Kidney epithelial cell (primary cell): ENCODE measurements at regions not wholly inside any gene's neighbourhood (a gene's known extent, or its start where the extent isn't known, plus 50 kb on each side); places are given as distances from the start of the nearest gene placed in this dataset.

Experiments used
- DNase-seq: peaks from one replicate; pipeline ENCODE4 v3.0.0-alpha.2; 2010; ENCODE audit warnings: low read depth
- H3K27me3 ChIP-seq: 2 replicates; pipeline ENCODE4 v1.6.0; 2011; ENCODE audit warnings: low read length; ENCODE audit not compliant: control insufficient read depth, insufficient read depth
- H3K36me3 ChIP-seq: 2 replicates; pipeline ENCODE4 v1.5.1; 2011; ENCODE audit warnings: low read length; ENCODE audit not compliant: control insufficient read depth, insufficient read depth
- H3K4me3 ChIP-seq: 2 replicates; pipeline ENCODE4 v1.5.1; 2011; ENCODE audit warnings: low read depth, mild to moderate bottlenecking, control low read depth, low read length
- CTCF ChIP-seq: IDR thresholded peaks from 2 replicates; pipeline ENCODE4 v1.5.1; 2011; ENCODE audit warnings: mild to moderate bottlenecking, moderate library complexity, low read length, control low read depth, inconsistent platforms; ENCODE audit not compliant: insufficient read depth, poor library complexity, severe bottlenecking

DNA sequence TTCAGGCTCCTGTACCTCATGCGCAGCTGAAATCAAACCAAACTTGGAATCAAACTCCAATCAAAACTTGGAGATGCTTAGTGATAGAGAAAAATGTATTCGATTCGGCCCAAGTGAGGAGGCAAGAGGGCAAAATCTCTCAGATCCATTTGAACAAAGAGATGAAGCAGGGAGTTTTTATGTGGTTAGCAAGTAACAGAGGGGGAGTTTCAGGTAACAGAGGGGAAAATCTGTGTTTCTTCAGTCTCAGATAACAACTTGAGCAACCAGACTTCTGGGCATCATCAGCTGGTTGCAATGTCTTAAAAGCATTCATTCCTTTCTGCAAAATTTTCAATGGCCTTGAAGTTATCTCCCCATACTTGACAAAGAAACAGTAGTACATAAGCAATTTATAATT lies 245.1 kb upstream of the AVPR1A start:
- no peak overlapping the region for H3K4me3 ChIP-seq
- H3K36me3 ChIP-seq, result no peaks in the 10 kb centered on the region
- DNase-seq, result no peak
- no peak for TF ChIP-seq CTCF
- H3K27me3 ChIP-seq, result no peaks in the 10 kb centered on the region

GRCh38 chr12:63394983-63395382 lies 244.0 kb upstream of the AVPR1A start:
- no peaks in the 10 kb centered on the region for H3K27me3 ChIP-seq

GRCh38 chr12:63394349-63394748 lies 243.3 kb upstream of the AVPR1A start:
- DNase-seq, result no peak

More at GRCh38 chr12:63394983-63395382, 244.0 kb upstream of the AVPR1A start:
- no peak for TF ChIP-seq CTCF
- no peak overlapping the region for H3K4me3 ChIP-seq
- H3K36me3 ChIP-seq, result no peaks in the 10 kb centered on the region
- DNase-seq, result no peak

DNA sequence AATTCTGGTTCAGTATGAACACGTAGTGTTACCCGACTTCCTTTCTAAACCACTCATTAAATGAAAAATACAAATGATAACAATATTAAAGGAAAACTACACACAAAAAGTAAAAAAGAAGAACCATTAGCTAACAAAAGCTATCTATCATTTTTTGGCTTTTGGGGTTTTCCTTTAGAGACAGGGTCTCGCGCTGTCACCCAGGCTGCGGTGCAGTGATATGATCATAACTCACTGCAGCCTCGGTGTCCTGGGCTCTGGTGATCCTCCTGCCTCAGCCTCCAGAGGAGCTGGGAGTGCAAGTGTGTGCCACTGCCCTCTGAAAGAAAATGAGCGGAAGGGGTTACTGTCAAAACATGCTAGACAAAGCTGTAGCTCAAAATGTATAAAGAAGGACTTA lies 238.2 kb upstream of the AVPR1A start:
- H3K27me3 ChIP-seq, result no peaks in the 10 kb centered on the region
- H3K36me3 ChIP-seq, result no peaks in the 10 kb centered on the region
- DNase-seq, result no peak

More at GRCh38 chr12:63394349-63394748, 243.3 kb upstream of the AVPR1A start:
- H3K36me3 ChIP-seq, result no peaks in the 10 kb centered on the region
- H3K4me3 ChIP-seq, result no peak overlapping the region
- no peak for TF ChIP-seq CTCF
- no peaks in the 10 kb centered on the region for H3K27me3 ChIP-seq

DNA sequence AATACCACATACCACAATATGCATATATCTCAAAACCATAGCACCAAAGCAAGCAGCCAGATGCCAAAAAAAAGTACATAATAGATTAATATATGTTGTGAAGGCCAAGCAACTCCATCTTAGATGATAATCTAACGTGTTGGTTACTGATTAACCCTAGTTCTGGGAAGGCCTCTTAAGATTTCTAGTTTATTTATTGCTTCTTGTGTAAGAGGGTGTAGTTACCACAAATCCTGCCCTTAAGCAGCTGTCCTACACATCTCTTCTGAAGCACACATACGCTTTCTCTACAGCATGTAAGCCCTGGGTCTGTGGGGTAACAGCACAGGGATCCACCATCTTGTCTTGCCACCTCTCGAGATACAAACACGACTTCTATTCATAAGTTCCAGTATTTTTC lies 236.8 kb upstream of the AVPR1A start:
- peak; percentile 14 for DNase-seq
- no peaks in the 10 kb centered on the region for H3K27me3 ChIP-seq
- no peak for TF ChIP-seq CTCF

More for the DNA sequence above, 238.2 kb upstream of the AVPR1A start:
- TF ChIP-seq CTCF, result no peak
- H3K4me3 ChIP-seq, result no peak overlapping the region

GRCh38 chr12:63382930-63383329 lies 231.9 kb upstream of the AVPR1A start:
- Histone ChIP-seq H3K36me3 (no peaks in the 10 kb centered on the region), H3K27me3 (no peaks in the 10 kb centered on the region), H3K4me3 (no peak overlapping the region)
- DNase-seq, result no peak
- TF ChIP-seq CTCF, result no peak

More for the DNA sequence above, 236.8 kb upstream of the AVPR1A start:
- H3K4me3 ChIP-seq, result no peak overlapping the region
- no peaks in the 10 kb centered on the region for H3K36me3 ChIP-seq
